HUES64 (cell line): ENCODE measurements at regions not wholly inside any gene's neighbourhood (a gene's known extent, or its start where the extent isn't known, plus 50 kb on each side); places are given as distances from the start of the nearest gene placed in this dataset.

ENCODE experiments used
- H3K27ac ChIP-seq: 2 replicates; pipeline ENCODE4 v1.7.0; 2013; ENCODE audit warnings: low read depth, low read length, inconsistent platforms
- H3K27me3 ChIP-seq: 2 replicates; pipeline ENCODE4 v1.6.1; 2013; ENCODE audit warnings: mild to moderate bottlenecking, low read length; ENCODE audit not compliant: insufficient read depth
- H3K36me3 ChIP-seq: 2 replicates; pipeline ENCODE4 v1.6.1; 2013; ENCODE audit warnings: mild to moderate bottlenecking, low read length; ENCODE audit not compliant: insufficient read depth
- H3K4me1 ChIP-seq: 2 replicates; pipeline ENCODE4 v1.6.1; 2013; ENCODE audit warnings: mild to moderate bottlenecking, low read length, moderate library complexity; ENCODE audit not compliant: insufficient read depth
- H3K4me3 ChIP-seq: 2 replicates; pipeline ENCODE4 v1.5.1; 2013; ENCODE audit warnings: mild to moderate bottlenecking, low read length, moderate library complexity
- H3K9ac ChIP-seq: 2 replicates; pipeline ENCODE4 v1.6.1; 2013; ENCODE audit warnings: mild to moderate bottlenecking, low read depth, low read length
- H3K9me3 ChIP-seq: 2 replicates; pipeline ENCODE4 v1.6.1; 2013; ENCODE audit warnings: low read depth, low read length; ENCODE audit not compliant: insufficient read depth
- WGBS: fragments of 150-250, 120-280 bp; methylation state at CpG from one replicate; pipeline ENCODE4 v1.1.7; 2013; ENCODE audit warnings: missing lambda C conversion rate; 5-methylcytosine and 5-hydroxymethylcytosine counted together

- H3K4me1 ChIP-seq = no peaks in the 10 kb centered on the region
- H3K4me3 ChIP-seq = no peak overlapping the region
- no peaks in the 10 kb centered on the region for H3K36me3 ChIP-seq
- H3K9me3 ChIP-seq = 0 out of 2 replicates have a peak, but pooled peaks cover under 1% of the 10 kb centered on the region
- 95% methylated on average over 3 of the region's 3 CpGs for WGBS
- H3K27ac ChIP-seq = no peak overlapping the region
- no peak overlapping the region for H3K9ac ChIP-seq
- no peaks in the 10 kb centered on the region for H3K27me3 ChIP-seq
Measured at GRCh38 chr14:97328743-97329142, 531.6 kb downstream of the VRK1 start.

GRCh38 chr14:97329701-97330100, 532.5 kb downstream of the VRK1 start:
- no peaks in the 10 kb centered on the region for H3K9me3 ChIP-seq
- H3K9ac ChIP-seq = no peak overlapping the region
- no peaks in the 10 kb centered on the region for H3K36me3 ChIP-seq
- H3K27me3 ChIP-seq = no peaks in the 10 kb centered on the region
- H3K4me1 ChIP-seq = no peaks in the 10 kb centered on the region
- WGBS = 92% methylated on average over 2 of the region's 2 CpGs
- no peak overlapping the region for H3K4me3 ChIP-seq
- no peak overlapping the region for H3K27ac ChIP-seq

GRCh38 chr14:97331058-97331457, 533.9 kb downstream of the VRK1 start:
- no peaks in the 10 kb centered on the region for H3K36me3 ChIP-seq
- no peaks in the 10 kb centered on the region for H3K9me3 ChIP-seq
- no peak overlapping the region for H3K4me3 ChIP-seq
- no peak overlapping the region for H3K27ac ChIP-seq
- 90% methylated on average over 3 of the region's 3 CpGs for WGBS
- no peaks in the 10 kb centered on the region for H3K27me3 ChIP-seq
- H3K4me1 ChIP-seq = no peaks in the 10 kb centered on the region
- H3K9ac ChIP-seq = no peak overlapping the region

GRCh38 chr14:97331526-97331925, 534.3 kb downstream of the VRK1 start:
- 97% methylated on average over 3 of the region's 3 CpGs for WGBS

GRCh38 chr14:97336179-97336578, 539.0 kb downstream of the VRK1 start:
- H3K4me1 ChIP-seq = no peaks in the 10 kb centered on the region
- WGBS = 93% methylated on average over 1 of the region's 1 CpG

More at GRCh38 chr14:97331526-97331925, 534.3 kb downstream of the VRK1 start:
- Histone ChIP-seq H3K4me1 (no peaks in the 10 kb centered on the region), H3K27me3 (no peaks in the 10 kb centered on the region), H3K9ac (no peak overlapping the region), H3K27ac (no peak overlapping the region), H3K9me3 (no peaks in the 10 kb centered on the region), H3K36me3 (no peaks in the 10 kb centered on the region), H3K4me3 (no peak overlapping the region)

GRCh38 chr14:97336816-97337215, 539.6 kb downstream of the VRK1 start:
- no peaks in the 10 kb centered on the region for H3K27me3 ChIP-seq
- H3K4me1 ChIP-seq = no peaks in the 10 kb centered on the region
- no peaks in the 10 kb centered on the region for H3K36me3 ChIP-seq
- H3K9ac ChIP-seq = no peak overlapping the region
- H3K27ac ChIP-seq = no peak overlapping the region
- WGBS = 86% methylated on average over 5 of the region's 5 CpGs
- no peak overlapping the region for H3K4me3 ChIP-seq
- peaks cover 19% of the 10 kb centered on the region for H3K9me3 ChIP-seq

More at GRCh38 chr14:97336179-97336578, 539.0 kb downstream of the VRK1 start:
- peaks cover 19% of the 10 kb centered on the region for H3K9me3 ChIP-seq
- H3K9ac ChIP-seq = no peak overlapping the region
- H3K27ac ChIP-seq = no peak overlapping the region
- no peak overlapping the region for H3K4me3 ChIP-seq
- H3K27me3 ChIP-seq = no peaks in the 10 kb centered on the region
- no peaks in the 10 kb centered on the region for H3K36me3 ChIP-seq

- Histone ChIP-seq H3K27ac (no peak overlapping the region), H3K36me3 (no peaks in the 10 kb centered on the region), H3K27me3 (no peaks in the 10 kb centered on the region), H3K4me1 (no peaks in the 10 kb centered on the region), H3K4me3 (no peak overlapping the region), H3K9me3 (peaks cover 19% of the 10 kb centered on the region), H3K9ac (no peak overlapping the region)
- WGBS = 95% methylated on average over 3 of the region's 3 CpGs
Measured at GRCh38 chr14:97337267-97337666, 540.1 kb downstream of the VRK1 start.

GRCh38 chr14:97337670-97338069, 540.5 kb downstream of the VRK1 start:
- Histone ChIP-seq H3K9me3 (peaks cover 19% of the 10 kb centered on the region), H3K27ac (no peak overlapping the region), H3K36me3 (no peaks in the 10 kb centered on the region), H3K9ac (no peak overlapping the region), H3K4me1 (no peaks in the 10 kb centered on the region), H3K27me3 (no peaks in the 10 kb centered on the region), H3K4me3 (no peak overlapping the region)
- WGBS = 88% methylated on average over 2 of the region's 2 CpGs

GRCh38 chr14:97344666-97345065, 547.5 kb downstream of the VRK1 start:
- H3K9me3 ChIP-seq = peaks cover 10% of the 10 kb centered on the region
- no peaks in the 10 kb centered on the region for H3K27me3 ChIP-seq
- H3K27ac ChIP-seq = no peak overlapping the region
- H3K36me3 ChIP-seq = no peaks in the 10 kb centered on the region
- 95% methylated on average over 3 of the region's 4 CpGs for WGBS
- H3K4me1 ChIP-seq = no peaks in the 10 kb centered on the region
- H3K9ac ChIP-seq = no peak overlapping the region
- no peak overlapping the region for H3K4me3 ChIP-seq

- no peaks in the 10 kb centered on the region for H3K9me3 ChIP-seq
- no peak overlapping the region for H3K4me3 ChIP-seq
- no peaks in the 10 kb centered on the region for H3K36me3 ChIP-seq
- 94% methylated on average over 3 of the region's 3 CpGs for WGBS
- H3K27me3 ChIP-seq = no peaks in the 10 kb centered on the region
- no peaks in the 10 kb centered on the region for H3K4me1 ChIP-seq
- no peak overlapping the region for H3K27ac ChIP-seq
- no peak overlapping the region for H3K9ac ChIP-seq
Measured at GRCh38 chr14:97346675-97347074, 549.5 kb downstream of the VRK1 start.

- no peaks in the 10 kb centered on the region for H3K27me3 ChIP-seq
- no peaks in the 10 kb centered on the region for H3K9me3 ChIP-seq
- H3K9ac ChIP-seq = no peak overlapping the region
- H3K27ac ChIP-seq = no peak overlapping the region
- 100% methylated on average over 2 of the region's 3 CpGs for whole genome bisulfite sequencing
- H3K4me1 ChIP-seq = no peaks in the 10 kb centered on the region
- no peak overlapping the region for H3K4me3 ChIP-seq
- H3K36me3 ChIP-seq = no peaks in the 10 kb centered on the region
Measured at GRCh38 chr14:97349463-97349862, 552.3 kb downstream of the VRK1 start.

GRCh38 chr14:97349946-97350345, 552.8 kb downstream of the VRK1 start:
- 96% methylated on average over 3 of the region's 3 CpGs for WGBS
- no peaks in the 10 kb centered on the region for H3K4me1 ChIP-seq
- H3K9ac ChIP-seq = no peak overlapping the region
- H3K4me3 ChIP-seq = no peak overlapping the region
- no peaks in the 10 kb centered on the region for H3K9me3 ChIP-seq
- H3K36me3 ChIP-seq = no peaks in the 10 kb centered on the region
- H3K27ac ChIP-seq = no peak overlapping the region
- H3K27me3 ChIP-seq = no peaks in the 10 kb centered on the region
